GM18499 (cell line): ENCODE measurements at regions not wholly inside any gene's neighbourhood (a gene's known extent, or its start where the extent isn't known, plus 50 kb on each side); places are given as distances from the start of the nearest gene placed in this dataset.
"Not testable (repeated sequence)": the region's sequence is repeated elsewhere in the genome, so short reads cannot be mapped to it uniquely, and the experiment has no call there.

ENCODE experiments used
- ATAC-seq: cut with Tn5 transposase; IDR thresholded peaks from one replicate; pipeline ENCODE4 v1.9.1; 2021; ENCODE audit warnings: moderate number of reproducible peaks; ENCODE audit not compliant: insufficient read depth, unreplicated experiment

DNA sequence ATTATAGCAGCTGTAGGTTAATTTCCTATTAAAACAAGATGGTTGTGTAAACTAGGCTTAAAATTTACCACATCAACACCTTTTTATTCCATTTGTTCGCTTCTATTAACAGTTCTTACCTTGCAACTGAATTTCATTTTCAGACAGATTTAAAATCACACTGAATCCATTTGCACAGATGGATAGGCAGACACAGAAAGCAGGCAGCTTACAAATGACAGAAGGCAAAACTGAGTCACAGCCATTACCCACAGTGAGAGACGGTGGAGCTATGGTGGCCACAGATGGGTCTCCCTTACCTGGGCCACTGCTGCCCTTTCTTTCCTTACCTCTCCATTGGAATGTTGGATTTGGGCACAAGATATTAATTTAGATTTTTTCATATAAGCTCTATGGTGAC, 1567.8 kb upstream of the SLC10A2 start:
- no peak for ATAC-seq

DNA sequence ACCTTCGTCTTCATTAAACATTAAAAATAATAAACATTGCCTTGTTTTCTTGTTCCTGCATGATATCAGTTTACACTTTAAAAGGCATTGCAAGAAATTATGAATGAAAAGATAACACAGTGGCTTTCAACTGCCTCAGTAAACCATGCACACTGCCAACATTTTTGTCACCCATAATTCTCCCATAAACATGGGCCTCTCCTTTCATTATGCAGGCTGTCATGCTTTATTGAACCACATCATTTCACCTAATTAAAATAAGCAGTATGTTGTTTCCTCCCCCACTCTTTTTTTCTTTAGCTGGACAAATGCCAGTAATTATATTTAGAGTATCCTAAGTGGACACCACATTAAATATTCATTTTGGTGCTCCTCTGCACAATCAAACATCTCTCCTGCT, 1566.5 kb upstream of the SLC10A2 start:
- ATAC-seq: no peak

DNA sequence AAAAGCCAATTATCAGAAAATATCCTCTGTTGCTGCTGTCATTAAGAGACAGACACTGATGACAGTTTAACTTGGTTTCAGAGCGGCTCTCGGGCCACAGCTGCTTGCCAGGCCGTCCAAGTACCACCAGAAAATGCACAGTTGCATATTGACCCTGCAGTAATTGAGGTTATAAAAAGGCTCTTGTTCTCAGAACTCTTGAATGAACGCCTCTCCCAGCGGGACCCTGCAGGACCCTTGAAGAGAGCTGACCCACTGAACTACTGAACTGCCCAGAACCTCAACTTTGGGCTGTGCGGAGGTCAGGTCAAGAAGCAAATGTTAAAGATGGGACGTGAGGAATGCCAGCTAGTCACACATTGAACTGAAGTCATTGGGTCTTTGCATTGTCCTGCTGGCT, 1559.0 kb upstream of the SLC10A2 start:
- ATAC-seq: no peak

DNA sequence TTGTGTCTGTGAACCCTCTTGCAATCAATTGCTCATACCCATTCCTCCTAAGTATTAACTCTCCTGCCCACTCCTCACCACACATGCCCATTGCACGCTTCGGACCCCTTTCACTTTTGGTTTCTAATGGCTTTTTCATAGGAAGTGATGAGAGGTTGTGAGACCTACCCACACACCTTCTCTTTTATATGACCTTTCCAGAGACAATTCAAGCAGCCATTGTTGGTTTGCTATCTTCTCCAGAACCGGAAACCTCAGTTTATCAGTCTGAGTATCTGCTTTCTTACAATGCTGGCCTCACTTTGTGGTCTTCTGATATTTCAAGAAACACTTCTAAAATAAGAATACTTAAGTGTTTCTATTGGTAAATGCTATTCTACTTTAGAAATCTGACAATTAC, 1550.8 kb upstream of the SLC10A2 start:
- ATAC-seq: peak; percentile 65

DNA sequence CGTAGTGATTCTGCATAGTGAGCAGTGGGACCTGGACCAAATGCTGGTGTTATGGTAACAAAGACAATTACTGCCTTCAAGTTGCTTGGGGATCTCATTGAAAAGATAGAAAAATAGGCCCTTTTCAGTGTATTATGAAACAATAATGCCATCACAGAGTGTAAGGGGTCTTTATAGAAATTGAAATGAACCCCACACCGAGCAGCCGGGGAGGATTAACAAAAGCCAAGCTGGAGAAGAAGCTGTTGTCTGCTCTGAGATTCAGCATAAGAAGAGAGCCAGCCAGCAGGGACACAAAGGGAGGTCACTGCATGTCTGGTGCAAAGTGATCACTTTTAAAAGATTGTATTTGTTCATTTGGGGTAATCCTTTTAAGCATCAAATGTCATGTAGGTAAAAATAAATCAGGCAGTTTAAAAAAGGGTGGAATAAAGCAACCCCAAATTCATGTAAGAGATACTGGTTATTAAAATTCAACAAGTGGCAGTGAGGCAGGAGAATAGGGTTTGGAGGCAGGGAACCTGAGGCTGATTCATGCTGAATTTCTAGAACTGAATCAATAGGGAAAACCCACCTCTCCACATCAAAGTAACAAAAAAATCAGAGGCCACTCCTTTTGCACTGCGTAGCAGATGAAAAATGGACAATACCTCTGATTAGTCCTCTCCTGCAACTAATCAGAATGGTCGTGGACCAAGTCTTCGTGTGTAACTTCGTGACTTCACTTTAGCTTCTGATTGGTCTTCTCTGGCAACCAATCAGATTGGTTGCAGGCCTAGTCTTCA, 1548.3 kb upstream of the SLC10A2 start:
- no peak for ATAC-seq

DNA sequence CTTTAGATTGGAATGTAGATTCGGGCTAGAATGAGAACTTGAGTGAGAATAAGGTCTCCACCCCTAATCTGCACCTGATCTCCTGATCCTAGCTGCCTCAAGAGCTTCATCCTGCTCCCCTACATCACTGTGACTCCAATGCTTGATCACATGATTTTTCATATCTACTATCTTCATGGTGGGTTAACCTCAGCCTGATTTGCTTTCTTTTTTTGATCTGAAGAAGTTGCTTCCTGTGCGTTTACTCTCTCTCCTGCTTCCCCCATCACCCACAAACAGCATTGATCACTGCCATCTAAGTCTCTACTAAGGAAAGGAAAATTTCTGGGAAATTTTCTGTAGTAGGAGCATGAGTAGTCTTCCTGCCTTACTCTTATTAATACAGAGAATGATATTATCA, 1542.1 kb upstream of the SLC10A2 start:
- no peak for ATAC-seq

DNA sequence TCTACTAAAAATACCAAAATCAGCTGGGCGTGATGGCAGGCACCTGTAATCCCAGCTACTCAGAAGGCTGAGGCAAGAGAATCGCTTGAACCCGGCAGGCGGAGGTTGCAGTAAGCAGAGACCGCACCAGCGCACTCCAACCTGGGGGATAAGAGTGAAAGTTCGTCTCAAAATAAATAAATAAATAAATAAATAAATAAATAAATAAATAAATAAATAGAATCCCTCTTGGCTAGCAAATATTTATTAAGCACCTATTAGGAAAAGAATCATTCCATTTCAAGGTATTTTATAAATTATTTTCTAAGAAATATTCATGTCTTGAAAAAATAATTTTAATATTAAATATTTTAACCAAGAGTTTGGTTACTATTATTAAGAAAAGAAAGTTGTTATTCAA, 1539.2 kb upstream of the SLC10A2 start:
- not testable (repeated sequence) for ATAC-seq

DNA sequence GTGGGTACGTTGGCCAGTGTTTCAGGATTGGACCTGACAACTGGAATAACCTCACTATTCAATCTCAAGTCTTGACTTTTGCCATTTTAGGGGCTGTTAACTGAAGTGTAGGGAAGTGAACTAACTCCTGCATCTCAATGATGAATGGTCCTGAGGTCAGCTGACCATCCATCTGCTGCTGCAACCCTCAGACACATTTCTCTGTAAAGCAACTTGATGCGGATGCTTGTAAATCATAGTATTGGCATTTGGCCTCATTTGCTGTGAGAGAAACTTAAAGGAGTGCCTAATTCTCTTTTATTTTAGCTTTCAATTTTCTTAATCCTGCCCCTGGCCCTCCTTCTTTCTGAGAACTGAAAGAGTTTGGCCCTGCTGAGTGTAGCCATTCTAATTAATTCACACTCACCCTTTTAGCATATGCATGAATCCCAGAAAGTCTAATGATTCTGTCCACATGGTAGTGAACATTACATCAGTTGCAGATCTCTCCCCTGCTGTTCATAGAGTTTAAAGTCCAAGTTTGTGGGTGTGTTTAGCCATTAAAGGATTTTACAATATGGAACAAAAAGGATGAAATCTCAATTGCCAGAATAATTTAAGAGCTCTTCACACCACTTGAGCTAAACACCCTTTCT, 1531.4 kb upstream of the SLC10A2 start:
- no peak for ATAC-seq

DNA sequence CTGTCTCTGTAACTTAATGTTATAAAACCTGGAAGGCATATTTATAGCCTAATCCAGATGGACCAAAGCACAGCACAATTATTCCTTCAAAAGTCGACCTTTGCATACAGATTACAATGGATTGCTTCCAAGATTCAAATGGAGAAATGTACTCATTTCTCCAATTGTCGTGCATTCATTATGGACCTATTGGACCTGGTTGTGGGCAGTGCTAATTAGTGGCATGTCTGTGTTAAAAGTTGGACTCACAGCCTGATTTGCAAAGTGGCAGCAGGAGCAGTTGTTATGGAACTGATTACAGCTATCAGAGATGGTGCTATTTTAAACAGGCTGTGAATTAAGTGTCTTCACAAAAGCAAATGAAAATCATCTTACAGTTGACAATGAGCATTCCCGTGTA, 1529.3 kb upstream of the SLC10A2 start:
- no peak for ATAC-seq

DNA sequence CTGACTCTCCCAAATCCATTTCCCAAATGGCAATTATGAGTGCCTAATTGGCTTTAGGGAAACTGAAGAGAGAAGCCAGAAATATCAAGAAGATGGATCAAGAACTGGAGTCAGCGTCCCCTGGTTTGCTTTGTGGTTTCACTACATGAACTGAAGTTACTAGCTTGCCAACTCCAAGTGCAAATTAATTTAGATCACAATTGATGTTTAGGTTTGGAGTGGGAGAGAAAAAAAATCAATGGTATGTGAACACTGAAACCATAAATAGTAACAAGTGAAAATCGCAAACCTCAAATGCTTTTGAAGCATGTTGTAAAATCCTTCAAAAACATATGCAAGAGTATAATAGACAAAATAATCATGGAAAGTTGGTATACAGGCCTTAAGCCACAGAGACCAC, 1528.6 kb upstream of the SLC10A2 start:
- ATAC-seq: no peak

DNA sequence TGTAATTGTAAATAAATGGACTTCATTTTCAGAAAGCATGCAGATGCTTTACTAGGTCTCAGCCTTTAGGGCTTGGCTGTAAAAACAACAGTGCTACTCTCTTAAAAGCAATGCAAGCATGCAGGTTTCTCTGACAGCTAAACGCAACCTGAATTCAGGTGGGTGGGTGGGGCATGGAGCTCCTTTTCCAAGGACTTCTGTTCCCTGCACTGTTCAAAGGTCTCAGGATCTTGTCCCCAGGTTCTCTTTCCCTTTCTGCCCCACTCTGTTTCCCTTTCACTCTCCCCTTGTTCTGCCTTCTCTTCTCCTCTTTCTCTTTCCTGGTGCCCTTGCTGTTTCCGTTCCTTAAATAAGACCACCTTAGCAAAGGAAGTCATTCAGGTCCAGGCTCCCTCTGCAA, 1527.5 kb upstream of the SLC10A2 start:
- ATAC-seq: no peak

DNA sequence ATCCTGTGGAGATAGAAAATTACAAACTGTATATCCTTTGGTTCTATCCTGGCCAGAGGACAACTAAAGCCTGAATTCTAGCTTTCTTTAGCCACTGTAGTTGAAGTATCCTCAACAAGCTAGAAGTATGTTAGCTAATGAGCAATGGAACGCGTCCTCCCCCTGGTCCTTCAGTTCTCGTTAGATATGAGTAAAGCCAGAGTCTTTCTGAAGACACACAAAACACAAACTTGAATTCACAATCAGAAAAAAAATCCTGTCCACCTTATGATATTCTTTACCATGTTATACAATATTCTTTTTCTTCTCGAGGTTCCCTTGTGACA, 1527.0 kb upstream of the SLC10A2 start:
- ATAC-seq: no peak

DNA sequence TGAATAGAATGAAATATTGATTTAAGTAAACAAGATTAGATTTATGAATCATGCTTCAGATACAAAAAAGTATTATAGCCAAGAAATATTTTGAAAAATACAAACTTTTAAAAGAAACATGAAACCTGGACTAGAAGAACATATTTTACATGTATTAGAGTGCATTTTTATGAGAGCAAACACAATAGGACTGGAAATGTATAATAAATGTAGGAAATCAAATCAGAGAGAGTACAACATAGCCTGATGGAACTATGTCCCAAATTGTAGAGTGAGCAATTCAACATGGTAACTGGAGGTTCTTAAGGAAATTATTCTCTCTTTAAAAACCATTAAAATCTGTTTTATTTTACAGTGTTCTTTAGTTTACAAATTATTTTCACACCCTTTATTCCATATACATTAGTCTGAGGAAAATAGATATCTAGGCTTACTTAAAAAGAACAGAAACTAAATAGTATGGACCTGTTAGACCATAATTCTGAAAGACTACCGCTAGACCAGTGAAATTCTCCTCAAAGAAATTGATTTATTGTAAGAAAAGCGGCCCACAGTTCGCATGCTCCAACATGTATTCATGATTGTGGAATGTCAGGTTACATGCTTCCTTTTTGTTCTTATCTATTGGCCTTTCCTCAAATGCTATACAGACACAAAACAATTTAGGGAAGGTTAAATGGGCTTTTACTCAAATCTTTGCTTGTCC, 1526.5 kb upstream of the SLC10A2 start:
- no peak for ATAC-seq

DNA sequence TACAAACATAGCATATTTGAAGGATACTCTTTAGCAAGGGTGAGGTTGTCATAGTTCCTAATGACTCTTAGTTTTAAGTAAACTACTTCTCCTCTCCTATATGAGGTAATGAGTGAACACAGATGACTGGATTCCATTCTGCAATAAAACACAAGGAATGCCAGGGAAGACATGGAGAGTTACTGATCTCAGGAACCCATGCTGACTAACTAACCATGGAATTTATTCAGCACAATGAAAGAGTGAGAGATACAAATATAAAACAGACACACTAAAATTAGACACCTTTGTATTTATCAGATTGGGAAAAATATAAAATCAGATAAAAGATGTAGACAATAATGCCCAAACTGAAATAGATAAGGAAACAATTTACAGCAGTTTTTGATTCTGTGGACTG, 1525.9 kb upstream of the SLC10A2 start:
- no peak for ATAC-seq

DNA sequence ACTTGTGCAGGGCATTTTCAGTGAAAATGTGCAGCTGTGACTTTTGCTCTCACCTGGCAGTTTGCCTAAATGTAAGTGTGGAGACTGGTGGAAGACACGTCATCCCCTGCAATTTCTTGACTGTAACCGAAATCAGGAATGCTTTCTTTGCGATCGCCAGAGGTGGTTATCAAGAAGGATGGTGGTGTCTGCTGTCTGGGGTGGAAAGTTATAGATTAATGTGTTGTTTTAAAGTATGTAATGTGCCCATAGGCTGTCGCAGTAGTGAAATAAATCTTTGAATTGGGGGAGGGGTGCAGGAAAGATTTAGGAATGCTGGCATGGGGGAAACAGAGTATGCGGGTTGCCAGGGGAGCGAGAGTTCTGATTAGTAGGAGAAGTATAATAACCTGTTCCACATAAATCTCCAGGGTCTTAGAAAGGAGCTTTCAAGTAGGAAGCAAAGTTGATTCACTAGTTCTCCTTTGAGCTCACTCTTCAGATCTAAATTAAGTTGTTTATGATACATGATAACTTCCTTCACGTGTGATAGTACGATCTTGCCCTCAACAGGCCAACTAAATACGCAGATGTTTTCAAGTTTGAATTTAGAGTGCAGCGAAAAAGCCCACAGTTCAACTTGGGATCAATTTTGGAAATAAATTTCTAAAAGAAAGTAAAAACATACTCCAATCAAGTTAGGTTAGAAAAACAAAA, 1520.0 kb upstream of the SLC10A2 start:
- no peak for ATAC-seq

DNA sequence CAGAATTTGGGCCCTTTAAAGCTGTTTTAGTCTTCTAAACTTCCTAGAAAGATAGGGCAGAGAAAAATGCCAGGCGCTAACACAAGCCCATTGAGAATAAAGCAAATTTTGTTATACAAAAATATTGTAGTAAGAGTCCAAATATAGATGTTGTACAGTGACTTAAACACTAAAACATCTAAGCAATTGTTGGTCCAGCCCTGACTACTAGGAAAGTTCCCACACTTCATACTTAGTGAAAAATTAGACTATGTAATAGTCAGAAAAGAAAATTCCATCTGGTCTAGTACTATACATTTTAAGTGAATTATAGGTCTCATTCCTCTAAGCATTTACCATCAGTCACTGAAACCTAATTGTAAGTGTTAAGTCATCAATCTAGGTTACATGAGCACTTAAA, 1518.3 kb upstream of the SLC10A2 start:
- ATAC-seq: no peak

DNA sequence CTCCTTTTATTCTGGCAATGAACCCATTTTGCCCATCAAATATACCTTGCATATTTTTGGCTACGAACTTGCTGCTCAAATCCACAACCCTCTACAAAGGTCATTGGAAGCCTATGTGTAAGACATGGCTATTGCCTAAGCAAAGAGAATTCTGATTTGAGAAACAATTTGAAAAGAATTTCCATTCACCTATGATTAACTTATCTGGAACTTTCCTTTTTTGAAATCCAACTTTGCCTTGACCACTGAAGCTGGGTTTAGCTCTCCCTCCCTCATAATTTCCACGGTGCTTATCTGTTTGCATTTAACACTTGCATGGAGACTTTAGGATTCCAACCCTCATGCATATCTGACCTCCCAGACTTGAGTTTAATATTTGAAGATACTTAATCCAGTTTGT, 1514.7 kb upstream of the SLC10A2 start:
- ATAC-seq: no peak

DNA sequence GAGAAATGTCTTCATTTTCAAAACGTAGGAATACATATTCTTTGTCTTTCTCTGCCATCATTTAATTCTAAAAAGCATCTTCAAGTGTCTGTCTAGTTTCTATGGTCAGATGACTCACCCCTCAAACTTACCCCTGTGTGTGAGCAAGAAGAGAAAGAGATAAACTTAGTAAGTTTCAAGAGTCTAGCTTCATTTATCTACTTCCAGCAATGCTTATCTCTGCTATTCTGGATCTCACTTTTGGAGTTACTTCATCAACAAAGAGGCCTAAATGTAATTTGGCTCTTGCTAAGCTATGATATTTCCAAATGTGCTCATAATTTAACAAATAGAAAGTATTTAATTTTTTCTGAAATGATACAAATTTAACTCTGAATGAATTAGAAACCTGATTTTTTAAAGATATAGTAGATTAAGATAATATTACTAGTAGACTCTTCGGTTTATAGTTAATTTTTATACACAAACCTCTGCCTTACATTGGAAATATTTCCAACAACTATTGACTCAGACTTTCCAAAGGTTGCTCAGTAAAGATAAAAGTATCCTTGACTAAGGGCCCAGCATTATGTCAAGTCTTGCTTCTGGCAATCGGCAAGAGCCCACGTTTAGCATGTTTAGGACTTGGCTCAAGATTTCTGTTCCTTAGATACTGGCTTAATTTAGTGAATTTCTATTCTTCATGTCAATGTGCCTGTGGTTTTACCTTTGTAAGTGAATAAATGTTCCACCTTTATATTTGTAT, 1511.0 kb upstream of the SLC10A2 start:
- no peak for ATAC-seq

DNA sequence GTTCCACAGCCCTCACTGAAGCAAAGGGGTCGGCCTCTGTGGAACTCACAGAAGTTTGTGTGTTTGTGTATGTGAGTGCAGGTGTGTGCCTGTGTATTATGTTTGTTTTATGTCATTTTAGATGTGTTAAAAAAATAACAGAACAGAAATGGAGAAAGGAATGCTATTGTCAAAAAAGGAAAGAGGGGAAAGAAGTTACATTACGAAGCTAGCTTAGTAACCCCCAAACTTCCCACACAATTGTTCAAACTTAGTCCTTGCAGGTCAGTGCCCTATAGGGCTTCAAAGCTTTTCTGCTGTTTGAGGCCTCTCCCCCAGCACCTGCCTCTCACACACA, 1505.6 kb upstream of the SLC10A2 start:
- no peak for ATAC-seq

DNA sequence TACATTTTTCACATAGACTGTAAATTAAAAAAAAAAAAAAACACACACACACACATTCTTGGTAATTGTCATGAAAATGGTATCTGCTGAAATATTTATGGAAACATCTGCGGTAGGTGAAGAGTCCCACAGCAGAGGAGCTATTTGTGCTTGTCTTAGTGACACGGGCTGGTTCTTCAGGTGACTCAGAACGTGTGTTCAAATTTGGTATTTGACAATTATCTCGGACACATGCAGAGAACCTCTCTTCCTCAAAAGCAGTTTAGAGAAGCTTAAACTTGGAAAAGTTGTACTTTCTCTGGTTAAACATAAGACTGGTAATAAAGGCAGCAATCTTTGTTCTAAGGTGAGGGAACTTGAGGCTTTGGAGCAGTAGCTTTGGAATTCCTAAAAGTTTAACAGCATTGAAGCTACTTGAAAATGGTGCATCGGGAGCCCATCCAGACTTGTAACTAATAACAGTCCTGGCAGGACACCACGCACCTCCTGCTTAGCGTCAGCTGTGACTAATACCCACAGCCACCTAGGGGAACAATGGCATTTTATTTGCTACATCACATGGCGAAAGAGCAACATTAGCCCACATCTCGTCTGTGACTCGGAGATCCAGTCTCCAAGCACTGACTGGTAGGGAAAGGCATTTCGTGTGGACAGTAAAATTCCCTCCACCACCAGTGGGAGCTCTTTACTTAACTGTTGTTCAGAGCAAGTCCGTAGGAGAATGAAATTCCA, 1505.1 kb upstream of the SLC10A2 start:
- no peak for ATAC-seq
